HT-29 (cell line): ENCODE measurements at regions not wholly inside any gene's neighbourhood (a gene's known extent, or its start where the extent isn't known, plus 50 kb on each side); places are given as distances from the start of the nearest gene placed in this dataset.
"Not testable (repeated sequence)": the region's sequence is repeated elsewhere in the genome, so short reads cannot be mapped to it uniquely, and the experiment has no call there.

ENCODE experiments used
- DNase-seq: peaks from one replicate; pipeline ENCODE4 v3.0.0-alpha.2; 2015; ENCODE audit warnings: low spot score

DNA sequence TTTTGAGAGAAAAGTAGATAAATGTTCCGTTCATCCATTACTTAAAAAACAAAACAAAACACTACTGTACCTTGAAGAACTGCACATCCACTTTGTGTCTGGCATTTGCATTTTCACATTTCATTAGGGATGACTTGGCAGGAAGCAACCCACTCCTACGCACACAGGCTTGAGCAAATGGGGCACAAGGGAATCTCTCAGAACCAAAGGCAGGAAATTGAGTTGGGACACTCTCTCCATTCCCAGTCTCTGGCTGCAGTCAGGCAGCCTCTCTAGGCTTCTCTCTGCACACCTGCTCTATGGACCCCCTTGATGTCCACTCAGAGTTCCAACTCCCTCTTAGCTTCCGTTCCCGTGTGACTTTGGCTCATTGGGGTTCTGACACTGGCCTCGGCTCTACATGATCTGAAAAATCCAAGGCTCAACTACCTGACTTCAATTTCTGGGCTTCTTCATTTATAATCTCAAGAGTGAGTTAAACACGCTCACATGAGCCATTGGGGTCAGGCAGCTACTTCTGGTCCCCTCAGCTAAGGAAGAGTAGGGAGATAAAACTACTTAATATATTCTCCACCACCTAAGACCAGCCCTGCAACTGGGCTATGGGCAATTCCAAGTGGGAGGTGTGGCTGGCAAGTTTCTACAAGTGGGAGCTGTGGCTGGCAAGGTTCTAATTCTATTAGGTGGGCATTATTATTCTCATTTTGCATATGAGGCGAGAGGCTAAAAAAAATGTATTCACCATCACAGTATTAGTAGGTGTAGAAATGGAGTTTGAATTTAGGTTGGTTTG is 251.9 kb downstream of the SOD2 start:
- DNase-seq, result no peak

DNA sequence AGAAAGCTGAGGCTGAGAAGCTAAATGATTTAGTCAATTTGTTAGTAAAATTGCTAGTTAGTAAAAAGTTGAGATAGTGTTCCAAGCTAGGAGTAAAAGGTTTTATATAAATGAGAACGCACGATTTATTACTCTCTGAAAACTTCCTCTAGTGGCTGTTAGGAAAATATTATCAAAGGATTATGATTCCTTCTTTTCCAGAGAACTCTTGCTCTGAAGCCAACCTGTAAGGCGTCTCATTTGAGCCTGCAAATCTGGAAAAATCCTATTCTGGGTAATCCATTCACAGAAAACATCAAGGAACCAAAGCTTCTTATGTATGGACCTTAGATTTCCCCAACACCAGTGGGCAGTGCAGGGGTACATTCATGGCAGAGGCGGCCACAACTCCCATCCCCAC is 252.7 kb downstream of the SOD2 start:
- no peak for DNase-seq

DNA sequence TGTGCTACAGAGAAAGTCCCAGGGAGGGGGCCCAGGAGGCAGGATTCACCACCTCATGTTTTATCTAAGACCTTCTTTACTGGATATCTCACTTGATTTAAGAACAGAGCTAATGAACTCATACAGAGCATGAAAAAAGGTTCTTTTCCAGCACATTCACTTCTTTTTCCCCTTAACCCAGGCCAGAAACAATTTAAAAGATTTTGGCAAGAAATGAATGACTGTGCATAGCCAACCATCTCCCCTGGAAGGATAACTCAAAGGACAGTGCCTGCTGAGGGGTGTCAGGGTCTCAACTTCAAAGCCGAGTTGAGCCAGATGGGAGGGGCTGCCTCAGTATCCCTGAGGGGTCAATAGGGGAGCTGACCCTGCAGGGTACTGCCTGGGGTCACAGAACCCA is 253.4 kb downstream of the SOD2 start:
- DNase-seq, result no peak

DNA sequence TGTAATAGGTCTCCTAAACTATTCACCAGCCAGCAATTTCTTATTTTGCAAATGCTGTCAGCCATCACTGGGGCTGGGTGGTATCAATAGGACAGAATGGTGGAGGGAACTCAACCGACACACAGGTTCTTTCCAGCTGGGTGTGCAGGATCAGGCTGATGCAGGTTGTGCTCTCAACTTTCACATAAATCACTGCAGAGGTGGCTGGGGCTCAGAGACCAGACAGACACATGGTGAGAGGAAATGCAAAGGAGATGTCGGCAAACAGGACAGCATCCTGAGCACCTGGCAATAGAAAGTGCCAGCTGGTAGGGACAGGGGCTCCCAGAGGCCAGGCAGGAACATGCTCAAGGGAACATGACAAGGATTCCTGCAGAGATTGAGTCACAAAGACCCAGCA is 254.9 kb downstream of the SOD2 start:
- DNase-seq, result no peak

DNA sequence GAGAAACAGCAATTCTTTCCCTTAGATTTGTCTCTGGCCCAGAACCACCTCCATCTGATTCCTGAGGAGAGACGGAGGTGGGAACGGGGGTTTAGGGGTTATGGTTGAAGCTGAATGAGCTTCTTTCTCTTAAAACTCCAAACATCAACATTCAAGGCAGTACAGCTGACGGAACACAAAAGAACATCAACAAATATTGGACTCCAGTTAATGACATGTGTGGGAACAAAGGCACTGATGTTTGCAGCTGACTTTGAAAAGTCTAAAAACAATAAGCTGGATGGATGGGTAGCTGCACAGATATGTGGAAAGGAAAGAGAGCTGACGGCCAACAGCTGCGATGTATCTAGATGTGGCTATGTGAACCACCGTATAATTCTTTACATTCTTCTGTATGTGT is 256.5 kb downstream of the SOD2 start:
- DNase-seq, result no peak

DNA sequence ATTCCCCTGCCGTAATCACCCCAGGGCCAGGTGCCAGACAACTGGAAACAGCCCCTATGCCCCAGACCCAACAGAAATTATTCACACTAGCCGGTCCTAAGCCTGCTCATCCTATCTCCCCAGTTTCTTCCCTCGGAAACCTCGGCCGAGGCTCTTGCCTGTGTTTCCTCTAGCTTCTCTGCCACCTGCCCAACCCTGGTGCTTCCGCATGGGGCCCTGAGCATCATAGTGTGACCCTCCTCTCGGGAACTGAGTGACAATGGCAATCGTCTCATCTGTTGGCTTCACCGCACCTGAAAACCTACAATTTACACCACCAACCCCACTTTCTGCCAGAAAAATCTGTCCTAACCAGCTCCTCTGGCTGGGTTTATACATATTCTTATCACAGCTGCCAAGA is 257.3 kb downstream of the SOD2 start:
- DNase-seq, result no peak

DNA sequence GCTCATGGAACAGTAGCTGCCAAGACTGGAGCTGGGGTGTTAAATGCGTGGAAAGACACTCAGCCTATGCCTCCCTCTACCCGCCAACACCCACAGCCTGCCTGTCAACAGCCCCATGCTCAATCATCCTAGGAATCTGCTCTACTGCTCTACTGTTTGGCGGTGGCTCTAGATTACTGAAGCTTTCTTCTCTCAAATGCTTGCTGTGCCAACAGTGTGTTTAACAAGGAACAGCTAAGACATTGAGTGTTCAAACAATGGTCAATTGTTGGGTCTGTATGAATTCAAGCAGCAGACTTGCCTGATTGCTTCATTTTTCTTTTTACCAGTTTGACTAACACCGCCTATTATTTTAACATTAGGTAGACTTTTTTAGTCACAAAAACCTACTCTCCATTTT is 258.6 kb downstream of the SOD2 start:
- no peak for DNase-seq

DNA sequence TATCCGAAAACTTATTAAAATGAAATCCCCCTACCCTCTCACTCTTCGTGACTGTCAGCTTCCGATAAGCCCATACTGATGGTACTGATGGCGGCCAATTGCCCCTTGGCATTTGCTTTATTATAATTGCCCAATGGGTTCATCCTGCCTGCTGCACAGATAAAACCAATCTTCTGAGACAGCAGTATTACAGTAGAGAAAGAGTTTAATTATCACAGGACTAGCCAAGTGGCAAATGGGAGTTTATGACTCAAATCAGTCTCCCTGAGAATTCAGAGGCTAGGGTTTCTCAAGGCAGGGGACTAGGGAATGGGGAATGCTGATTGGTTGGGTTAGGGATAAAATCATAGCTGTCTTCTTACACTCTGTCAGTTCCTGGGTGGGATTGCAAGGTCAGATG is 259.5 kb downstream of the SOD2 start:
- no peak for DNase-seq

DNA sequence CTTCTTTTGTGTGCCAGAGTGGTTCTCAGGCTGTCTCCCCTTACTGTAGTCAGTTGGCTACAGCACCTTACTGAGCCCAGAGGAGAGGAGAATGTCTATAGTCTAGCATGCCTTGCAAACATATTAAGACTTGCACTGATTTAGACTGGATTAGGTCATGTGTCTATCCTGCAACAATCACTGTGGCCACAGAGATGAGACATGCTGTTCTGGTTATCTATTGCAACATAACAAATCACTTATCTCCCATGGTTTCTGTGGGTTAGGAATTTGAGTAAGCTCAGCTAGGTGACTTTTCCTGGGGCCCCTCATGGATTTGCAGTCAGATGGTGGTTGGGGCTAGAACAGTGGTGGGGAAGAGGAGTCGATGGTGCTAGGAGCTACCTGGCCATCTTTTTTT is 261.3 kb downstream of the SOD2 start:
- no peak for DNase-seq

DNA sequence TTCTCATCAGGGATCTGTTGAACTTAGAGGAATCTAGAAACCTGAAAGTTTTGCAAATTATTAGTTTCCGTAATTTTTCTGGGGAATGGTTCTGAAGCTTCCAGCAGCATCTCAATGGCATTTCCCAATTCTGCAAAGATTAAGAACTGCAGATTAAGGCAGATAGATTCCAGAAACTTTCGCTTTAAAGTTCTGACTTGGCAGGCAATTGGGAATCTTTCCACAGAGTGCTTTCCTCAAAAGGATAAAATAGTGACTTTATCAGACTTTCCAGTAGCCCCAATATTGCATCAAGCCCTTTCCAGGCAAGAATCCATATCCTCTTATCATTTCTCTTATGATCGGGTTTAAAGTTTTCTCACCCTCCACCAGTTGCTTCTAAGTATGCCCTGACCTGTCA is 261.1 kb downstream of the FNDC1 start:
- DNase-seq, result no peak

DNA sequence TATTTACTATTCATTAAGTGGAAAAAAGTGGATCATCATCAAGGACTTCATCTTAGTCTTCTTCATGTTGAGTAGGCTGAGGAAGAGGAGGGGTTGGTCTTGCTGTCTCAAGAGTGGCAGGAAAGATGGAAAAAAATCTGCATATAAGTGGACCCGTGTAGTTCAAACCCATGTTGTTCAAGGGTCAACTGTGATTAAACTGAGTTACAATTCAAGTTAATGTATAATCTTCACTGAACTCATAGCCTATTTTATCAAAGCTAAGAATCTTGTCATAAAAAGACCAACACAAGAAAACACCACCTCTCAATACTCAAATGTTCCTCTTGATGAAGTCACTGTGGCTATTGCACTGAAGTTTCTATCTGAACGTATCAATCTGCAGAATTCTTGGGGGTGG is 260.2 kb downstream of the FNDC1 start:
- no peak for DNase-seq

DNA sequence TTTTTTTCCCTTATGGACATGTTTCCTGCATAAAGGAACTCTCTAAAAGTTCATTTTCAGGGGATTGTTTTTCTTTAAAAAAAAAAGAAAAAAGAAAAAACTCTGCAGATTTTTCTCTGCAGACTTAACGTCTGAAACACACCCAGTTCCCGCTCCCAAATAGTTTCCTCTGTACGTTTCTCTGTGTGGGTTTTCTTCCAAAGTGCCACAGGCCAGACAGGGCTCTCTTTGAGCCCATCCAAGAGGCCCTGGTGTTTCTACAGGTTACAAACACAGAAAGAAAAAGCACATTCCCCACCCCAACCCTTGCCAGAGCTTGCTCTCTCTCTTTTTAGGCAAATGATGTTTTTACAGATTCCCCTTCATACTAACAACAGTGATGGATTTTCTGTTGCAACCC is 258.6 kb downstream of the FNDC1 start:
- DNase-seq, result no peak

DNA sequence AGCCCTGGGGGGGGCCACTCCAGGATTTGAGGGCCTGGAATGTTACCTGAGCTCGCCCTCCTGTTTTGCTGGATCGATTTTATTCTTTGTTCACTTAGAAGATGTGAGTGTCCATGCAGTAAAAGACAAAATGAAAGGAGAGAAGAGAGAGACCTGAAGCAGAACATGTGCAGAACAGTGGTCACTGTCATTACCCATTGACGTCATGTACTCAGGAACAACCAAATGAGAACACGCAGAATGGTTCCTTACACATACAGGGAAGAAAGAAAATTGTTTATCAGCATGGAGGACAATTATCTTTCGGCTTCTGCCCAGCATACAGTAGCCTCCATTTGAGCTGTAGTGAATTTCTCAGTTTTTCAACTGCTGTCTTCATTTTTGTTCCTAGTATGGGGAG is 258.1 kb downstream of the FNDC1 start:
- DNase-seq, result no peak

DNA sequence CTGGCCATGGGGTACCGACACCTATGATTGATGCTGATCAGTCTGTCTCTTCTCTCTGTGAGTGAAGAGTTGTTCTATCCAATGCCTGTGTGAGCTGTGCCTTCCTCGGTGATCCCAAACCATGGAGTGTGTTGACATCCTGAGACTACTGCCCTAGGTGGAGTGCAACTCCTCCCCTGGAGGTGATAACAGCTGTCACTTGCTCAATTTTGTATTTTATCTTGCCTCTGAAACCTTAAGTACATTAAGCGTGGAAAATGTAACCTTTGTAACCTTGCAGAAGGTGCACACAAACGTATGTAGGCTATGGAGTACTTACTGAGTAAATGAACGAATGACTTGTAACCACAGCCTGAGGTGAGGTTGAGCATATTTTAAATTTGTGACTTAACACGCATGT is 256.2 kb downstream of the FNDC1 start:
- DNase-seq, result no peak

DNA sequence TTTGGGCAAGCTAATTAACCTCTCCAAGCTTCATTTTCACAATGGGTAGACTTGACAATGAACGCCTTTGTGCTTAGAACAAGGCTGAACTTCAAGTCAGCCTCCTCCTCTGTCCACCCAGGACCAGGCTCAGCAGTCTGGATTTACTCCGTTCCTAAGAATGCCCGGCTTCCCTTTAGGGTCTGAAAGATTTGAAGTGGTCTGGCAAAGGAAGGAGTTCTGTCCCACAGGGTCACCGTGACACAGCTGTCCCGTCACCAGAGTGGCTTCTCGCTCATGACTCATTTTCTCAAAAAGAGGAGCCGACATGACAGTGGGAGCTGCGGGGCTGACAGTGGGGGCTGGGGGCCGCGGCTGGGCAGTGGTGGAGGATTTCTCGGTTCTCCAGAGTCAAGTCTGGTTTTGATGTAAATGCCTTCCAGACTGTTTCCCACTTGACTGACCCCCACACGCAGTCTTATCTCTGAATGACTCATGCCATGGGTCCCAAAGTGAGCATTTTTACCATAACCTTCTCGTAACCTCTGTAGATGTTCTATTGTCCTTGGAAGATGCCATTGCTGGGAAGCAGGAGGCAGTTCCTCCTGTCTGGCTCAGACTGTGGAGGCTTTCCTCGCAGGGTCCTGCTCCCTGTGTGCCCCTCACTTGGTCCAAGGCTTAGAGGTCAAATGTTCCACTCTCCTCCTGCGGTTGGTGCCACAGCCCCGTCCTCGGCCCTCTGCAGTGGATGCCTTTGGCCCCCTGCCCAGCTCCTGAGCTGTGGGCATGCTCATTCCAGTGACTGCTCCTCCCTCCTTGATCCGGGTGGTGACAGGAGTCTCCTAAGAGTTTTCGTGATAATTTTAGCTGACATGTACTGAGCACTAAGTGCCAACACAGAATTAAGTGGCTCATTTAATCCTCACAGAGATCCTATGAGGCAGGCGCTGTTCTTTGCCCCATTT is 253.1 kb downstream of the FNDC1 start:
- no peak for DNase-seq

DNA sequence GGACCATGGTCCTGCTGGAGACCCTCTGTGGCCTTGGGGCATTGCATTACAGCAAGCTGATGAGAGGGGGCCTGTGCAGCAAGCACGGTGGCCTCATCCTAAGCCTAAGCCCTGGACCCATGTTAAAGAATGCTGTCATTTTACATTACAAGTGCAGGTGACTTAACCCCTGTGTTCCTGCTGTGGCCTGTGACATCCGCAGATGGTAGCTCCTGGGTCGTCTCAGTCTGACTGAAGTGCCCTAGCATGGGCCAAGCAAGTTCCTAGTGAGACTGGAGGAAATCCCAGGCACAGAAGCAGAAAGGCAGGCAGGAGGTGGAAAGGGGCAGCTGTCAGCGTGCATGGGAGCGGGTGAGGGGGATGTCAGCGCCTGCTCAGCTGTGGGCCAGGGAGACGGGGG is 252.4 kb downstream of the FNDC1 start:
- no peak for DNase-seq

DNA sequence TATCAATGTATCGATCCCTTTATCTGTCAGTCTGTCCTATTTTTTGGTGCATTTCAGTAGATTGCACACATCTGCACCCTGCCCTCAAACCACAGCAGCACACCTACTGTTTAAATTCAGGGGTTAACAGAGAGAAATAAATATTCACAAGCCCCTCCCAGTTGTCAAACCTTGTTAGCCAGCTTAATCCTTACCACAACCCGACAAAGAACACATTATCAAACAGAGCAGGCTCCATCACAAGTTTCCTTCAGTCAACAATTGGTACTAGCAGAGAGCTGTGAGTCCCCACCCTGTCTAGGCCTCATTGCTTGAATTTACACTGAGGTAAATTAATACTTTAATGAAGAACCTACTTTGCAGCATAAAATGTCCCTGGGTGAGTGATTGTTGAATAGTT is 249.8 kb downstream of the FNDC1 start:
- no peak for DNase-seq

DNA sequence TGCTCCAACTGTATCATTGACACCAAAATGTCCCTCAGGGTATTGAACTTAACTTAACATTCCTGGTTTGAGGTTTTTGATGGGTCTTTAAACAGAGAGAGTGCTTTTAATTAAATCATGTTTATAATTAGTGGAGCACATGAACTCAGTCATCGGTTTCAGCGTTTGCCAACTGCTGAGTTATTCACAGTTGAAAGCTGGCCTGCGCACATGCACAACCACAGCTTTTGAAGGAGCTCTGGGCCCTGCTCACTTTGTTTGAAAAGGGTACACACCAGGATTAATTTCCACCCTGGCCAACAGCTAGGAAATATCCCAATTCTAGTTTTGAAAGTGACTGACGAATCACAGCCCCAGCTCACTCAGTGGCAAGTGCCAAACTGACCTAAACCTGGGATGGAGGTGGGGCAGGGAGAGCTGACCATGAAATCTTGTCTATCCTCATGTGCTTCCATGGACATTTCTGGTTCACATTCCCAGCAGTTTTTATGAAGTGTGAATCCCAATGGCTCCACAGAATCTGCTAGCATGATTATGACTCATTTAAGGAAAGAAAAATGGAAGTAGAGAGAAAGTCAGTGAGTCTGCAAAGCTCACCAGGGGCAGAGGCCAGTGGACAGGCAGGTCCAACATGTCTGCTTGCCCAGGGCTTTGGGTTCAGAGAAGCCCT is 247.8 kb downstream of the FNDC1 start:
- no peak for DNase-seq

DNA sequence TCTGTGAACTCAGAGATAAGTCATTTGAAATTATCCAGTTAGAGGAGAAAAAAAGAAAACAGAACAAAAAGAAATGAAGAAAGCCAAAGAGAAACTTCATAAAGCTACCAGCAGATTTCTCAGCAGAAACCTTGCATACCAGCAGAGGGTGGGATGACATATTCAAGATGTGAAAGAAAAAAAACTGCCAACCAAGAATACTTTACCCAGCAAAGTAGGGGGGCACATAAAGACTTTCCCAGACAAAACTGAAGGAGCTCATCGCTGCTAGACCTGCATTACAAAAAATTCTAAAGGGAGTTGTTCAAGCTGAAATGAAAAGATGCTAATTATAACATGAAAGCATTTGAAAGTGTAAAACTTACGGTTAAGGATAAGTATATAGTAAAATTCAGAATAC is 246.3 kb downstream of the FNDC1 start:
- no peak for DNase-seq

DNA sequence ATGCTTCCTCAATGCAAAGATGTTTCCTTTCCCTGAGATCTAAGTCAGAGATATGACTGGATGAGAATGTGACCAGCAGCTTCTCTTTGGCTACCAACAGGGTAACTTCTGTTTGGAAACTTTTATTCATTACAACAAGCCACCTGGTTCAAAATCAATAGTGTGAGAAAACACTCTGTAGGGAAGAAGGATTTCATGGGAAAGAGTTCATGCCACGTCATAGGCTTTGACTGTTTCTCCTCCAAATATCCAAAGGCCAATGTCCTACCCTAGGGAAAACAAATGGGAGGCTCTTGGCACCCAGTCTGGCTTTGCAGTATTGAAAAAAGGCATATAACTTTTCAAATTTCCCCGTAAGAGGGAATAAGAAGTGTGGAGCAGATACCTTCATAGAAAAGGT is 245.5 kb downstream of the FNDC1 start:
- DNase-seq, result no peak

DNA sequence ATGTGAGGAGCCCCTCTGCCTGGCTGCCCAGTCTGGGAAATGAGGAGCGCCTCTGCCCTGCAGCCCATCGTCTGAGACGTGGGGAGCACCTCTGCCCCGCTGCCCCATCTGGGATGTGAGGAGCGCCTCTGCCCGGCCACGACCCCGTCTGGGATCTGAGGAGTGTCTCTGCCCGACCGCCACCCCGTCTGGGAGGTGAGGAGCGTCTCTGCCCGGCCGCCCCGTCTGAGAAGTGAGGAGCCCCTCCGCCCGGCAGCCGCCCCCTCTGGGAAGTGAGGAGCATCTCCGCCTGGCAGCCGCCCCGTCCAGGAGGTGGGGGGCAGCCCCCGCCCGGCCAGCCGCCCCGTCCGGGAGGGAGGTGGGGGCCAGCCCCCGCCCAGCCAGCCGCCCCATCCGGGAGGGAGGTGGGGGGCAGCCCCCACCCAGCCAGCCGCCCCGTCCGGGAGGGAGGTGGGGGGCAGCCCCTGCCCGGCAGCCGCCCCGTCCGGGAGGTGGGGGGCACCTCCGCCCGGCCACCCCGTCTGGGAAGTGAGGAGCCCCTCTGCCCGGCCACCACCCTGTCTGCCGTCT is 238.1 kb downstream of the FNDC1 start:
- DNase-seq, result not testable (repeated sequence)

DNA sequence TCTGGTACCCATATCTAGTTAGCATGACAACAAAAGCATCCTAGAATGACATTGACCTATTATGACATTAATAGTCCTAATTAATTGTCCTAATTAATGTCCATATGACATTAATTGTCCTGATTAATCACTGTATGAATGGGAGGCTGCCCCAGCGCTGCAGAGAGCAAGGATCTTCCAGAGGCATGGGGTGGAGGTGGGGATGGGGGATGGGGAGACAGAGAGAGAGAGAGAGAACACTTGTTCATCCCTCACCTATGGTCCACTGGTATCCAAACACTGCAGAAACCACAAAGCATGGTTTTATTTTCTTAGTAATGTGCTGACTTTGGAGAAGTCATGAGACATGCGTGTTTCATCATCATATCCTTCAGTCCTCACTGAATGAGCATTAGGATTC is 235.1 kb downstream of the FNDC1 start:
- no peak for DNase-seq
